ENCODE measurements at regions not wholly inside any gene's neighbourhood (a gene's known extent, or its start where the extent isn't known, plus 50 kb on each side); places are given as distances from the start of the nearest gene placed in this dataset.

DNA sequence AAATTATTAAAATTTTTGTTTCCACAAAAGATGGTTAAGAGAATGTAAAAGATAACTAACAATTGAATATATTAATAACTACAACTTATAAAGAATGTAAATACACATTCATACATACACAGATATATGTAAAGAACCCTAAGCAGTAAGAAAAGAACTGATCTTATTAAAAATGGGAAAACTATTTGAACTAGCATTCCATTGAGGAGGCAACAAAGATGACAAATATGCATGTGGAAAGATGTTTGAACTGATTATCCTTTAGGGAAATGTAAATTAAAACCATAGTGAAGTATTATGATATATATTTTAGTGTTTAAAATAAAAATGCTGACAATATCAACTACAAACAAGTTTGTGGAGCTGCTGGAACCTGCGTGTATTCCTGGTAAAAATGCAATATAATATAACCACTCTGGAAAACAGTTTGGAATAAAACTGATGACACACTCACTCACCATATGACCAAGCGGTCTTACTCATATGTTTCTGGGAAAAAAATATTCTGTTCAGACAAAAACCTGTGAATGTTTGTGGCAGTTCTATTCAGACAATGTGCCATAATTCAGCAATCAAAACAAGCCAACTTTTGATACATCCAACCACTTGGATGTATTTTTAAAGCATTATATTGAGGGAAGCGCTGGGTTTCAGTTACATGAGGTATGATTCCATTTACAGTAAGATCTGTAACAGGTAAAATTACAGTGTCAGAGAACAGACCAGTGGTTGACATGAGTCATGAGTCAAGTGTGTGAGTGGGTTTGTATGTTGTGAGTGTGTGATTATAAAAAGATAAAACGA, 694.4 kb upstream of the SLITRK5 start:
- TF ChIP-seq, protein P1, sequence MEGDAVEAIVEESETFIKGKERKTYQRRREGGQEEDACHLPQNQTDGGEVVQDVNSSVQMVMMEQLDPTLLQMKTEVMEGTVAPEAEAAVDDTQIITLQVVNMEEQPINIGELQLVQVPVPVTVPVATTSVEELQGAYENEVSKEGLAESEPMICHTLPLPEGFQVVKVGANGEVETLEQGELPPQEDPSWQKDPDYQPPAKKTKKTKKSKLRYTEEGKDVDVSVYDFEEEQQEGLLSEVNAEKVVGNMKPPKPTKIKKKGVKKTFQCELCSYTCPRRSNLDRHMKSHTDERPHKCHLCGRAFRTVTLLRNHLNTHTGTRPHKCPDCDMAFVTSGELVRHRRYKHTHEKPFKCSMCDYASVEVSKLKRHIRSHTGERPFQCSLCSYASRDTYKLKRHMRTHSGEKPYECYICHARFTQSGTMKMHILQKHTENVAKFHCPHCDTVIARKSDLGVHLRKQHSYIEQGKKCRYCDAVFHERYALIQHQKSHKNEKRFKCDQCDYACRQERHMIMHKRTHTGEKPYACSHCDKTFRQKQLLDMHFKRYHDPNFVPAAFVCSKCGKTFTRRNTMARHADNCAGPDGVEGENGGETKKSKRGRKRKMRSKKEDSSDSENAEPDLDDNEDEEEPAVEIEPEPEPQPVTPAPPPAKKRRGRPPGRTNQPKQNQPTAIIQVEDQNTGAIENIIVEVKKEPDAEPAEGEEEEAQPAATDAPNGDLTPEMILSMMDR (IDR thresholded peaks at IDR 0.05; ENCODE audit: low read depth, low read length) = no peak
- DNase-seq (ENCODE audit: extremely low read depth, low read depth) = no peak

DNA sequence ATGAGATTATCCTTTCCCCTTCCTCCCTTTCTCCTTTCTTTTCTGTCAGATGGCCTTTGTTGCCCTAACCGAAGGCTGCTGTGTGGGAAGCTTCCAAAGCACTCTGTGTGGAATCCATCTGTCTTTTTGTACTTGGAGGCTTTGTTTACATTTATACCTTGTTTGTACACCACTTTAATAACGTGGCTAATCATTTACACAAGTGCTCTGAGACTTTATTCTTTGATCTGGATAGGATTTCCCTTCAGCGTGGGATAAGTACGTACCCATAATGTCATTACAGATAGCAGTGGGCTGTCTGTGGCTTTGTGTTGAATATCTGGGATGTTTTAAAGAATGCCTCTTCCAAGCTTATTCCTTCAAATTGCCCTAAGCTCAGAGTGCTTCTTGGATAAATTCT, 684.7 kb upstream of the SLITRK5 start:
- TF ChIP-seq, protein P1 (IDR thresholded peaks at IDR 0.05; ENCODE audit: low read depth, low read length) = no peak
- DNase-seq (ENCODE audit: extremely low read depth, low read depth) = no peak

DNA sequence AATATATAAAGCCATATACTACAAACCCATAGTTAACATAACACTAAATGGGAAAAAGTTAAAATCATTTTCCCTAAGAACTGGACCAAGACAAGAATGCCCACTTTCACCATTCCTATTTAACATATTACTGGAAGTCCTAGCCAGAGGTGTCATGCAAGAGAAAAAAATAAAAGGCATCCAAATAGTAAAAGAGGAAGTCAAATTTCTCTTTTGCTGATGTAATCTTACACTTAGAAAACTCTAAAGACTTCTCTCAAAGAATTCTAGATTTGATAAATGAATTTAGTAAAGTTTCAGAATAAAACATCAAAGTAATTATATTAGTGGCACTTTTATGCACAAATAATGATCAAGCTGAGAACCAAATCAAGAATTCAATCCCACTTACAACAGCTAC, 678.9 kb upstream of the SLITRK5 start:
- DNase-seq (ENCODE audit: extremely low read depth, low read depth) = no peak
- TF ChIP-seq, protein P1 (IDR thresholded peaks at IDR 0.05; ENCODE audit: low read depth, low read length) = no peak

DNA sequence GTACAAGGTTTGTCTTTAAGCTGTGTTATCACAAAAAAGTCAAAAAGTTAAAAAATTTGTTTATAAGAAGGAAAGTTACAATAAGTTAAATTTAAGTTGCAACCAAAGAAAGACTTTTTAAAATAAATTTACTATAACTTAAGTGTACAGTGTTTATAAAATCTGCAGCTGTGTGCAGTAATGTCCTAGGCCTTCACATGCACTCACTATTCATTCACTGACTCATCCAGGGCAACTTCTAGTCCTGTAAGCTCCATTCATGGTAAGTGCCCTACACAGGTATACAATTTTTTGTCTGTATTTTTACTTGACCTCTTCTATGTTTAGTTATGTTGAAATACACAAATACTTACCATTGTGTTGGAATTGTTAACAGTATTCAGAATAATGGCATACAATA, 667.9 kb upstream of the SLITRK5 start:
- TF ChIP-seq, protein P1 (IDR thresholded peaks at IDR 0.05; ENCODE audit: low read depth, low read length) = no peak
- no peak for DNase-seq (ENCODE audit: extremely low read depth, low read depth)

DNA sequence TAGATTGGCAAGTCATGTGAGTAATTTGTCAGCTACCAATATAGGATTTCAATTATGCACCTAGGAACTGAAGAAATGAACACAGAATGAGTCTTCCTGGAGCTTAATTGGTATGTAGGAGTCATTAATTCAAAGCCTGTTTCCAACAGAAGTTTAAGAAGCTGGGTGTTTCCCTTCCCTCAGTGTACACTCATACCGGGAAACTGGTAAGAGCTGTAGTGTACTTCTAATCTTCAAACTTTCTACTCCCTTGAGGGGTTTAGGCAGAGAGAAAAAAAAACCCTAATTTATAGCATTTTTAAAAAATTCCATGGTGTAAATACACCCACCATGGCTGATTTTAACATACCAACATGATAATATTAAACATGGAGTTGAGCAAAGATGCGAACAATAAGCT, 665.7 kb upstream of the SLITRK5 start:
- DNase-seq (ENCODE audit: extremely low read depth, low read depth) = no peak
- TF ChIP-seq, protein P1 (IDR thresholded peaks at IDR 0.05; ENCODE audit: low read depth, low read length) = no peak

DNA sequence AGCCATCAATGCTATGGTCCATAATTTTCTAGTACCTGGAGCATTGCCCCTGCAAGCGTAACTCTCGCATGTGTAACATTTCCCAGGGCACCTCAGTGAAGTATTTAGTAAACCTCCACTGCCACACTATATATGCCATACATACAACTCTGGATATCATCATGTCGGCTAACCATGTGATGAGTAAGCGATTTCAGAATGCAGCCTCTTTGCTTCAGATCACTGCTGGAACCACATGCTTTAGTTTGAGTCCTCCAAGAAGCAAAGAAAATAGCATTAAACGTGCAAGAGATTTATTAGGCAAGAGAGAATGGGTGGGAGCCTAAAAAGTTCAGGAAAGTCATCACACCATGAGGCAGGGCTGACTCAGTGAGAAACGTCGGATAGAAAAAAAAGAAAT, 635.6 kb upstream of the SLITRK5 start:
- TF ChIP-seq, protein P1 (IDR thresholded peaks at IDR 0.05; ENCODE audit: low read depth, low read length) = no peak
- DNase-seq (ENCODE audit: extremely low read depth, low read depth) = no peak

DNA sequence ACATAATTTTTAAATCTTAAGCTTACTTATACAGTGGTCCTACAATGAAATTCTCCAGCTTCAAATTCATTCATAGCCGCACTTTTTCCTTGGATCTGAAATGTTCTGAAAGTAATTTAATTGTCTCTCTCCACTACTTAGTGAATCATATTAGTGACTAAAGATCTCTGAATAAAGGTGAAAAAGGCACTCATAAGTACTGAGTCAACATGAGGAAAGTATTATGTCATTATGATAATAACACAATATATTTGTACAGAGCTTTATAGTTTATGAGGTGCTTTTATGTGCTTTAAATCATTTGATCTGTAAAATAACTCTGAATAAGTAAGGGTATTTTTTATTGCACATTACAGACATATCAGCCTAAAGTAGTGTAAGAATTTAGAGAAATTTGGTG, 628.2 kb upstream of the SLITRK5 start:
- TF ChIP-seq, protein P1 (IDR thresholded peaks at IDR 0.05; ENCODE audit: low read depth, low read length) = no peak
- no peak for DNase-seq (ENCODE audit: extremely low read depth, low read depth)

Measured in AG09319 (cell line).